KMS-11 (cell line): ENCODE measurements at regions not wholly inside any gene's neighbourhood (a gene's known extent, or its start where the extent isn't known, plus 50 kb on each side); places are given as distances from the start of the nearest gene placed in this dataset.

Experiments
- H2AFZ ChIP-seq: fragments of 200-600 bp; sonication (generic); 2 replicates; pipeline ENCODE4 v1.6.1; 2016; ENCODE audit warnings: antibody characterized with exemption, mixed run types, low read depth
- H3K27ac ChIP-seq: fragments of 200-600 bp; sonication (generic); 2 replicates; pipeline ENCODE4 v1.6.1; 2016; ENCODE audit warnings: mild to moderate bottlenecking, mixed run types
- H3K27me3 ChIP-seq: fragments of 200-600 bp; sonication (generic); 2 replicates; pipeline ENCODE4 v1.6.1; 2017; ENCODE audit warnings: mild to moderate bottlenecking, low read depth, mixed run types, moderate library complexity; ENCODE audit not compliant: insufficient read depth
- H3K36me3 ChIP-seq: fragments of 200-600 bp; sonication (generic); 2 replicates; pipeline ENCODE4 v1.6.1; 2017; ENCODE audit warnings: mild to moderate bottlenecking, mixed run types; ENCODE audit not compliant: insufficient read depth
- H3K4me1 ChIP-seq: fragments of 200-600 bp; sonication (generic); 2 replicates; pipeline ENCODE4 v1.6.1; 2016; ENCODE audit warnings: mild to moderate bottlenecking, low read depth, mixed run types; ENCODE audit not compliant: poor library complexity, severe bottlenecking
- H3K4me2 ChIP-seq: fragments of 200-600 bp; sonication (generic); 2 replicates; pipeline ENCODE4 v1.7.0; 2016; ENCODE audit warnings: mild to moderate bottlenecking, mixed run types
- H3K4me3 ChIP-seq: fragments of 200-600 bp; sonication (generic); IDR thresholded peaks from 2 replicates; pipeline ENCODE4 v1.6.1; 2017; ENCODE audit warnings: low read depth, low read length, mixed read lengths; ENCODE audit not compliant: insufficient read depth
- H3K79me2 ChIP-seq: fragments of 200-600 bp; sonication (generic); 2 replicates; pipeline ENCODE4 v1.6.1; 2016; ENCODE audit warnings: low read depth, mixed run types; ENCODE audit not compliant: insufficient read depth
- H3K9ac ChIP-seq: fragments of 200-600 bp; sonication (generic); 2 replicates; pipeline ENCODE4 v1.6.1; 2016; ENCODE audit warnings: mild to moderate bottlenecking, mixed run types
- H4K20me1 ChIP-seq: fragments of 200-600 bp; sonication (generic); 2 replicates; pipeline ENCODE4 v1.6.1; 2016; ENCODE audit warnings: mild to moderate bottlenecking, mixed run types; ENCODE audit not compliant: insufficient read depth
- CTCF ChIP-seq: fragments of 200-600 bp; sonication (generic); conservative IDR thresholded peaks from 2 replicates; pipeline ENCODE4 v1.6.1; 2017; ENCODE audit warnings: low read depth, mild to moderate bottlenecking, antibody characterized with exemption, low read length, moderate library complexity, mixed read lengths

DNA sequence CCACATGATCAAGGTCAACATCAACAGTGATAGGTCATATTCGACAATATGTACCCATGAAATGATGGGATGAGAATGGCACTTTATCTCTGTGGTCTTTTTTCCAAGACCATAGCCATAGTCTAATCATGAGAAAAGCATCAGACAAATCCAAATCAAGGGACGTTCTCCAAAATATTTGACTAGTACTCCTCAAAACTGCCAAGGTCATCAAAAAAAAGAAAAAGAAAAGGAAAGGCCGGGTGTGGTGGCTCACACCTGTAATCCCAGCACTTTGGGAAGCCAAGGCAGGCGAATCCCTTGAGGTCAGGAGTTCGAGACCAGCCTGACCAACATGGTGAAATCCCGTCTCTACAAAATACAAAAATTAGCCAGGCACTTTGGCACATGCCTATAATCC lies 318.3 kb downstream of the TAFA4 start:
- H3K36me3 ChIP-seq: no peaks in the 10 kb centered on the region
- H3K4me3 ChIP-seq: no peak overlapping the region
- H3K27ac ChIP-seq: no peak overlapping the region
- no peak overlapping the region for H2AFZ ChIP-seq
- no peak overlapping the region for H3K4me2 ChIP-seq
- no peaks in the 10 kb centered on the region for H3K79me2 ChIP-seq
- H3K9ac ChIP-seq: no peak overlapping the region
- no peak for TF ChIP-seq CTCF
- no peaks in the 10 kb centered on the region for H3K27me3 ChIP-seq
- no peaks in the 10 kb centered on the region for H3K4me1 ChIP-seq
- H4K20me1 ChIP-seq: no peaks in the 10 kb centered on the region

- Histone ChIP-seq H3K36me3 (no peaks in the 10 kb centered on the region), H4K20me1 (no peaks in the 10 kb centered on the region), H3K27ac (no peak overlapping the region), H3K4me2 (no peak overlapping the region), H3K4me3 (no peak overlapping the region), H3K27me3 (no peaks in the 10 kb centered on the region), H3K9ac (no peak overlapping the region), H3K4me1 (no peaks in the 10 kb centered on the region), H2AFZ (no peak overlapping the region), H3K79me2 (no peaks in the 10 kb centered on the region)
- no peak for TF ChIP-seq CTCF
These were observed 361.0 kb downstream of the TAFA4 start for GRCh38 chr3:68571321-68571720.

GRCh38 chr3:68560728-68561127 lies 371.6 kb downstream of the TAFA4 start:
- no peak overlapping the region for H3K4me2 ChIP-seq
- no peak for TF ChIP-seq CTCF
- no peak overlapping the region for H3K4me3 ChIP-seq
- H2AFZ ChIP-seq: no peak overlapping the region
- no peaks in the 10 kb centered on the region for H3K36me3 ChIP-seq
- H4K20me1 ChIP-seq: no peaks in the 10 kb centered on the region
- H3K27ac ChIP-seq: no peak overlapping the region
- H3K4me1 ChIP-seq: no peaks in the 10 kb centered on the region
- no peaks in the 10 kb centered on the region for H3K79me2 ChIP-seq
- no peak overlapping the region for H3K9ac ChIP-seq
- H3K27me3 ChIP-seq: no peaks in the 10 kb centered on the region

DNA sequence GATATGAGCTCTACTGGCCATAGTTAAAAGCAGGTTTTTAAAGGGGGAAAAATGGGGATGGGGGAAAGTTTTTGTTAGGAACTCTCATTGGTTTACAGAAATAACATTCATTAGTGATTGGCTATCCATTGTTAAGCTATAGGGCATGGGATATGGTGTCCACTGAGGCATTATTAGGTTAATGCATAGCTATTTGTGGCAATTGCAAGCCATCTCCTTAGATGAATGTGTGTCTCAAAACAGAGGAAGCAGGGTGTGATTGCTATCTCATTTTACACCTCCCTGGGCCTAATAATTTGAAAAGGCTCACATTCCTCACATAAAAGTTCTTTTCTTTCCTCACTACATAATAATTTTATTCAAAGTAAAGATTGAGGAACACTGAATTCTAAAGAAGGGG lies 396.6 kb downstream of the TAFA4 start:
- Histone ChIP-seq H3K4me2 (no peak overlapping the region), H3K9ac (no peak overlapping the region), H3K27ac (no peak overlapping the region), H2AFZ (no peak overlapping the region), H3K4me3 (no peak overlapping the region), H4K20me1 (no peaks in the 10 kb centered on the region), H3K36me3 (no peaks in the 10 kb centered on the region), H3K27me3 (no peaks in the 10 kb centered on the region), H3K79me2 (no peaks in the 10 kb centered on the region), H3K4me1 (no peaks in the 10 kb centered on the region)
- no peak for TF ChIP-seq CTCF

GRCh38 chr3:68523330-68523729 lies 409.0 kb downstream of the TAFA4 start:
- Histone ChIP-seq H3K27ac (no peak overlapping the region), H3K4me2 (no peak overlapping the region)

More at GRCh38 chr3:68523330-68523729, 409.0 kb downstream of the TAFA4 start:
- TF ChIP-seq CTCF: no peak
- H3K4me1 ChIP-seq: no peaks in the 10 kb centered on the region
- no peaks in the 10 kb centered on the region for H3K36me3 ChIP-seq
- H3K27me3 ChIP-seq: no peaks in the 10 kb centered on the region
- no peak overlapping the region for H2AFZ ChIP-seq
- H3K9ac ChIP-seq: no peak overlapping the region
- no peak overlapping the region for H3K4me3 ChIP-seq
- no peaks in the 10 kb centered on the region for H4K20me1 ChIP-seq
- H3K79me2 ChIP-seq: no peaks in the 10 kb centered on the region
